OCI-LY1 (cell line): ENCODE measurements at regions not wholly inside any gene's neighbourhood (a gene's known extent, or its start where the extent isn't known, plus 50 kb on each side); places are given as distances from the start of the nearest gene placed in this dataset.

ENCODE experiments used
- EZH2 ChIP-seq: fragments of 200-600 bp; sonication (generic), shearing (Covaris generic); IDR thresholded peaks from 2 replicates; pipeline ENCODE4 v1.8.0; 2017; ENCODE audit warnings: borderline replicate concordance, mixed run types, mild to moderate bottlenecking, antibody characterized with exemption, low read length, moderate library complexity, mixed read lengths
- TF ChIP-seq, protein P1 (sequence below): fragments of 200-600 bp; sonication (generic), shearing (Covaris generic); IDR thresholded peaks from 2 replicates; pipeline ENCODE4 v1.5.1; 2017; ENCODE audit warnings: mild to moderate bottlenecking, antibody characterized with exemption, low read length, moderate library complexity, mixed read lengths

DNA sequence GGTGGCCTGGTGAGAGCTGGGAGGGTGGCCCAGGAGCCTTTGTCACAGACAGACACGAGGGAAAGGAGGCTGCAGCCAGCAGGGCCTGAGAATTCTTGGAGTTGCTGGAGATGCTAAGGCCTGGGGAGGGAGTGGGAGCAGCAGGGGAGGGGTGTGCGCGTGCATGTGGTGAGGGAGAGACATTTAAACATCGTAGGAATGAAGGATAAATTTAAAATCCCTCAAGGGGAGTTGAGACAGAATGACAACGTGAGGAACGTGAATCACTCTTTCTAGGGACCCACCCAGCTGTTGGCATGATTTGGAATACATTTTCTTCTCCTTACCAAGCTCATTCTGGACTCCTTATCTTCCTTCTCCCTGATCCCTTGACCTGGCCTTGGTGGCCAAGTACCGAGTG lies 73.3 kb upstream of the CACNA1E start:
- TF ChIP-seq, protein P1, sequence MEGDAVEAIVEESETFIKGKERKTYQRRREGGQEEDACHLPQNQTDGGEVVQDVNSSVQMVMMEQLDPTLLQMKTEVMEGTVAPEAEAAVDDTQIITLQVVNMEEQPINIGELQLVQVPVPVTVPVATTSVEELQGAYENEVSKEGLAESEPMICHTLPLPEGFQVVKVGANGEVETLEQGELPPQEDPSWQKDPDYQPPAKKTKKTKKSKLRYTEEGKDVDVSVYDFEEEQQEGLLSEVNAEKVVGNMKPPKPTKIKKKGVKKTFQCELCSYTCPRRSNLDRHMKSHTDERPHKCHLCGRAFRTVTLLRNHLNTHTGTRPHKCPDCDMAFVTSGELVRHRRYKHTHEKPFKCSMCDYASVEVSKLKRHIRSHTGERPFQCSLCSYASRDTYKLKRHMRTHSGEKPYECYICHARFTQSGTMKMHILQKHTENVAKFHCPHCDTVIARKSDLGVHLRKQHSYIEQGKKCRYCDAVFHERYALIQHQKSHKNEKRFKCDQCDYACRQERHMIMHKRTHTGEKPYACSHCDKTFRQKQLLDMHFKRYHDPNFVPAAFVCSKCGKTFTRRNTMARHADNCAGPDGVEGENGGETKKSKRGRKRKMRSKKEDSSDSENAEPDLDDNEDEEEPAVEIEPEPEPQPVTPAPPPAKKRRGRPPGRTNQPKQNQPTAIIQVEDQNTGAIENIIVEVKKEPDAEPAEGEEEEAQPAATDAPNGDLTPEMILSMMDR, result no peak
- no peak for TF ChIP-seq EZH2
